GM12878 (cell line): ENCODE measurements at regions not wholly inside any gene's neighbourhood (a gene's known extent, or its start where the extent isn't known, plus 50 kb on each side); places are given as distances from the start of the nearest gene placed in this dataset.
"Not testable (repeated sequence)": the region's sequence is repeated elsewhere in the genome, so short reads cannot be mapped to it uniquely, and the experiment has no call there.

Experiments used
- CREB1 ChIP-seq: IDR thresholded peaks from 2 replicates; pipeline ENCODE4 v1.6.1; 2012; ENCODE audit warnings: low read depth, mild to moderate bottlenecking, inconsistent platforms
- KDM1A ChIP-seq: fragments of 200-600 bp; sonication (generic); IDR thresholded peaks from 2 replicates; pipeline ENCODE4 v1.6.1; 2016; ENCODE audit warnings: borderline replicate concordance
- POLR2AphosphoS2 ChIP-seq: IDR thresholded peaks from 2 replicates; pipeline ENCODE4 v1.6.1; 2011; ENCODE audit warnings: low read depth, mild to moderate bottlenecking, low read length, improper control_type of control experiment, moderate library complexity
- SUZ12 ChIP-seq: fragments of 200-600 bp; sonication (generic); IDR thresholded peaks from one replicate; pipeline ENCODE4 v1.6.1; 2018; ENCODE audit warnings: antibody characterized with exemption, mild to moderate bottlenecking; ENCODE audit not compliant: unreplicated experiment
- TAF1 ChIP-seq: IDR thresholded peaks from 2 replicates; pipeline ENCODE4 v1.6.1; 2011; ENCODE audit warnings: mild to moderate bottlenecking, low read depth, low read length, borderline replicate concordance

- not testable (repeated sequence) for TF ChIP-seq SUZ12, TAF1, KDM1A, POLR2AphosphoS2, CREB1
Measured at GRCh38 chr17:83026921-83027320, 52.5 kb upstream of the METRNL start.
